ENCODE measurements at regions not wholly inside any gene's neighbourhood (a gene's known extent, or its start where the extent isn't known, plus 50 kb on each side); places are given as distances from the start of the nearest gene placed in this dataset.

GRCh38 chr9:126049088-126049487 lies 277.5 kb upstream of the MVB12B start:
- Histone ChIP-seq H3K4me3 (ENCODE audit: low read depth, low read length) (no peak overlapping the region), H3K27me3 (ENCODE audit: control insufficient read depth, insufficient read depth, low read length) (peaks cover 4% of the 10 kb centered on the region; the same call in 1 of the 2 replicates), H3K36me3 (ENCODE audit: control insufficient read depth, insufficient read depth, low read length) (no peaks in the 10 kb centered on the region)
- no peak for DNase-seq (ENCODE audit: low read depth)
- POLR2A ChIA-PET, result interaction anchor here (0.6 kb wide), 1 partner anchor 27 kb away, joined by 5 read pairs; no protein-coding TSS in a partner anchor
- CTCF ChIA-PET, result no interaction called here
- TF ChIP-seq CTCF (IDR thresholded peaks at IDR 0.05; ENCODE audit: insufficient read depth, low read depth, low read length), result no peak

DNA sequence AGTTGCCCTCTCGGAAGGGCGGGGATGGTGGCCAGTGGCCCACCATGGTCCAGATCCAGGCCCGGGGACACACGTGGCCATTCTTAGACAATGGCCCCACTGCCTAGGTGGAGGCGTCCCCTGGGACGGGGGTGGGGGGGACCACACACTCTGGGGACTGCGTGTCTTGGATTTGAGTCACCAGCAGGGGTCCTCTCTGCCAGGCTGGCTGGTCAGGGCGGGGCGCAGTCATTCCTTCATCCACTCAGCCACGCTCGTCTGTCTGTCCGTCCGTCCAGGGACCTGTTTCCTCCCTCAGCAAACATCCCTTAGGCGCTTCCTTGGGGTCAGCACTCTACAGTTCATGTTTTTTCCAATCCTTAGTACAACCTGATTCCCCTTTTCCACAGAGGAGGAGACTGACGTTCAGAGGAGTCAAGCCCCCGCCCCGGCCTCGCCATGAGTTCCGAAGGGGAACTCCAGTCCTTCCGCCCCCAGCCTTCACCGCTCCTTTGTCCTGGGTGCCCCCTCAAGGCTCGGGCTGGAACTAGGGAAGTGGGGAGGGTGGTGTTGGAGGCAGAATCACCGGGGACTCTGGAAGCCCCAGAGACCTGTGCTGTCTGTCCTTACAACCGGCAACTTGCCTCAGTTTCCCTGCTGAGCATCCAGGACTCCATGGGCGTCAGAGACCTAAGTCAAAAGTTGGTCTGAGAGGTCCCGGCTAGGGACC lies 276.6 kb upstream of the MVB12B start:
- no peak overlapping the region for H3K4me3 ChIP-seq (ENCODE audit: low read depth, low read length)
- TF ChIP-seq CTCF (IDR thresholded peaks at IDR 0.05; ENCODE audit: insufficient read depth, low read depth, low read length), result no peak
- CTCF ChIA-PET, result no interaction called here
- H3K27me3 ChIP-seq (ENCODE audit: control insufficient read depth, insufficient read depth, low read length), result peaks cover 6% of the 10 kb centered on the region
- no peak for DNase-seq (ENCODE audit: low read depth)
- no peaks in the 10 kb centered on the region for H3K36me3 ChIP-seq (ENCODE audit: control insufficient read depth, insufficient read depth, low read length)
- POLR2A ChIA-PET, result no interaction called here

DNA sequence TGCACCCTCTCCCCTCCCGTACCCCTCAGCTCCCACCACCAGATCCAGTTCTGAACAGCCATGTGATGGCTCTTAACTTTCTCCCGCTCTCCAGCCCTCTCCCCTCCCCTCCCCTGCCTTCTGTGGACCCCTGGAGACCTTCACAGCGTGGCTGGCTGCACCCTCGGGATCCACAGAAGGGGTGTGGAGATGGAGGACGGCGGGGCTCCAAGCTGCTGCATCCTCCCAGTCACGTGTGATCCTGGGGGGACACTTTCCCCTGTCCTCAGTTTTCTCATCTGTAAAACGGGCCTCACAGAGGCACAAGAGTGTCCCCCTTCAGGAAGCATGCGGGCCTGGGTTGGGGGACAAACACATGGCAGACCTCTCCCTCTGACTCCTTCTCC lies 276.0 kb upstream of the MVB12B start:
- Histone ChIP-seq H3K27me3 (ENCODE audit: control insufficient read depth, insufficient read depth, low read length) (peaks cover 6% of the 10 kb centered on the region), H3K36me3 (ENCODE audit: control insufficient read depth, insufficient read depth, low read length) (no peaks in the 10 kb centered on the region), H3K4me3 (ENCODE audit: low read depth, low read length) (no peak overlapping the region)
- POLR2A ChIA-PET, result no interaction called here
- DNase-seq (ENCODE audit: low read depth), result no peak
- TF ChIP-seq CTCF (IDR thresholded peaks at IDR 0.05; ENCODE audit: insufficient read depth, low read depth, low read length), result no peak
- CTCF ChIA-PET, result no interaction called here

DNA sequence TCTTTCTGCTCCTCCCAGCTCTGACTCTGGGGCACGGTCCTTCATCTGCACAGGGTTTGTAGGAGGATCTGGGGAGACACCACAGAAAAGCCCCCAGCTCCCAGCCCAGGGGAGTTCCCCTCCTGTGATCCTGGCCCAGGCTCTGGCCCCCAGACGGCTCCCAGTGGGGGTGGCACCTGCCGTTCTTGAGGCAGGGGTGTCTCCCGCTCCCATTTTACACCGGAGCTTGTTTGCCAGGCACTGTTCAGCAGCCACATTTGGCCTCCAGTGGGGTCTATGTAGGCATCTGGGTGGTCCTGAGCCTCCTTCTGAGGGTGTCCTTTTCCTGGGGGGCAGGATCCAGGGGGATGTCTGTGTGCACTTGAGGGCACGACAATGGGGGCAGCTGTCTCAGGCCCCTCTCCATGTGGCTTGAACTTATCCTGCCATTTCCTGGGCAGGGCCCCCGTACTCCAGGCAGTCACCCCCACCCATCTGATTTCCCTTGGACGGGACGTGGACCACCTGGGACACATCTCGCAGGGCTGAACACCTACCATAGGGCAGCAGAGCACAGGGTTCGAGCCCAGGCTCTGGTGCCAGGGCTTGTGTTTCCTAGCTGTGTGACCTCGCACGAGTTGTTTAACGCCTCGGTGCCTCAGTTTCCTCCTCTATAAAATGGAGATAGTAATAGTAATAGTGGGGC lies 275.0 kb upstream of the MVB12B start:
- TF ChIP-seq CTCF (IDR thresholded peaks at IDR 0.05; ENCODE audit: insufficient read depth, low read depth, low read length), result no peak
- peaks cover 9% of the 10 kb centered on the region for H3K27me3 ChIP-seq (ENCODE audit: control insufficient read depth, insufficient read depth, low read length)
- POLR2A ChIA-PET, result no interaction called here

DNA sequence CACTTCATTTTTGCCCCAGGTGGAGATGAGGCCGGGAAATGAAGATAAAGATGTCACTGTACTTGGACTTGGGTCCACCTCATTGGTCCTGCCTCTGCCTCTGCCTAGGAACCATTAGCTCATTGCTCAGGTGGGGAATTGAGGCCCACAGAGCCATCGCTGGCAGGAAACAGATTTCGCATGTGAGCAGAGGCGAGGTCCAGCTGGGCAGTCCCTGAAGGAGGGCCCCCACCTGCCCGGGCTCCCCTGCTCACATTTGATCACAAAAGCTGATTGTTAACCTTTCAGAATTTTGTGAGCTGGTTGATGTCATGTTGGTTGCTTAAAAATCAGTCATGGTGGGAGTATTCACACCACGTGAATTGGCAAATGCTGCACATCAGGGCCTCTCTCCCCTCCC lies 273.8 kb upstream of the MVB12B start:
- DNase-seq (ENCODE audit: low read depth), result no peak
- H3K4me3 ChIP-seq (ENCODE audit: low read depth, low read length), result no peak overlapping the region
- TF ChIP-seq CTCF (IDR thresholded peaks at IDR 0.05; ENCODE audit: insufficient read depth, low read depth, low read length), result no peak
- H3K27me3 ChIP-seq (ENCODE audit: control insufficient read depth, insufficient read depth, low read length), result peaks cover 10% of the 10 kb centered on the region
- ChIA-PET CTCF (interaction anchor here (0.6 kb wide), 1 partner anchor 88 kb away, joined by 3 read pairs; no protein-coding TSS in a partner anchor), POLR2A (no interaction called here)
- no peaks in the 10 kb centered on the region for H3K36me3 ChIP-seq (ENCODE audit: control insufficient read depth, insufficient read depth, low read length)

More for the DNA sequence above, 275.0 kb upstream of the MVB12B start:
- CTCF ChIA-PET, result no interaction called here
- Histone ChIP-seq H3K36me3 (ENCODE audit: control insufficient read depth, insufficient read depth, low read length) (no peaks in the 10 kb centered on the region), H3K4me3 (ENCODE audit: low read depth, low read length) (no peak overlapping the region)
- DNase-seq (ENCODE audit: low read depth), result no peak
